Limb (tissue), 2 donors: ENCODE measurements at regions not wholly inside any gene's neighbourhood (a gene's known extent, or its start where the extent isn't known, plus 50 kb on each side); places are given as distances from the start of the nearest gene placed in this dataset.

Experiments
- DNase-seq, 2 donors: peaks; one replicate each; pipeline ENCODE4 v3.0.0-alpha.2; 2016; ENCODE audit errors: extremely low spot score in 2 of 2

DNA sequence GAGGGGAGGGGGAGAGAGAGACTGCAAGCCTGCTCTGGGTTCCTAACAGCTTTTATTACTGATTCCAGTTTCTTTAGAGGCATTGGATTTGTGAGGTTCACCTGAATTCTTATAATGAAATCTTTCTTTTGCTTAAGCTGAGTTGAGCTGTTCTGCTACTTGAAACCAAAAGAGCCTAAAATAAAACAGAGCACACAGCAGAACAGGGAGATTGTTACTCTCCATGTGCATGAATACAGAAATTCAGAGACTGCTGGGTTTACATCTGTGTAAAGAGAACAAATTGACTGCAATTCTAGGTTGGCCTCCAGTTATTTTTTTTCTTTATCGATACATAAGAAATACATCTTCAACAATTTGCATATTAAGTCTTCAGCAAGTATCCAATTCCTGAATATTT is 168.8 kb upstream of the NRIP1 start:
- DNase-seq, result no peak

DNA sequence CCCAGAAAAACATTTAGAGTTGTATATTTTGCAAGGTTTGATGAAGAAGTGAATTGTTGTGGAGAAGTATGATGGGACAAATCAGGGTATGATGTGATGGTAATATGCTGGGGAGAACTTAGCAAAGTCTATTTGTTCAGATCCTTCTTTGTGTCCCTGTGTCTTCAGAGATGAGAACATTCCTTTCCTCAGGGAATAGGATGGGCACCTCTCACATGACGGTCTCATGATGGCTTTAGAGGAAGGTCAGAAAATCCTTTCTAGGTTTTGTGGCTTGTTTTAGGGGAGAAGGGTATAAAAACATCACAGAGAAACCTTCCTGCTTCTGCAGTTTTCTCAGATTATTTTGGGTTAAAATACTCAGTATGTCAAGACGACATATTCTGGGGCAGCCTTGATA is 171.3 kb upstream of the NRIP1 start:
- DNase-seq, result no peak

DNA sequence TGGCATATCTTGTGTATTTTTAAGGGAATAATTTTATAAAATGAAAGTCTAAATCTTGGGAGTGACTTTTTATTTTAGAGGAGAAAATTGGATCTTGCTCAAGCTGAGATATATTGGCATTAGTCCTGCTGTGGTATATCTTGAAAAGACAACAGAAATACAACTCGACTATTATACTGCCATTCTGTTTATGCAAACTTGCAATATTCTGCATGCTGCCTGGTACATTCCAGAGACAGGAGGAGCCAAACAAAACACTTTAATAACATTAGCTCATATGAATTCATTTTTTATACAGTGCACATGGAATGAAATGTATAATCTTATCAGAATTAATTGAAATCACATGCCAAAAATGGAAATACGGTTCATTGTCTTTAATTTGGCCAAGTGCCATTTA is 176.0 kb upstream of the NRIP1 start:
- DNase-seq, result no peak

DNA sequence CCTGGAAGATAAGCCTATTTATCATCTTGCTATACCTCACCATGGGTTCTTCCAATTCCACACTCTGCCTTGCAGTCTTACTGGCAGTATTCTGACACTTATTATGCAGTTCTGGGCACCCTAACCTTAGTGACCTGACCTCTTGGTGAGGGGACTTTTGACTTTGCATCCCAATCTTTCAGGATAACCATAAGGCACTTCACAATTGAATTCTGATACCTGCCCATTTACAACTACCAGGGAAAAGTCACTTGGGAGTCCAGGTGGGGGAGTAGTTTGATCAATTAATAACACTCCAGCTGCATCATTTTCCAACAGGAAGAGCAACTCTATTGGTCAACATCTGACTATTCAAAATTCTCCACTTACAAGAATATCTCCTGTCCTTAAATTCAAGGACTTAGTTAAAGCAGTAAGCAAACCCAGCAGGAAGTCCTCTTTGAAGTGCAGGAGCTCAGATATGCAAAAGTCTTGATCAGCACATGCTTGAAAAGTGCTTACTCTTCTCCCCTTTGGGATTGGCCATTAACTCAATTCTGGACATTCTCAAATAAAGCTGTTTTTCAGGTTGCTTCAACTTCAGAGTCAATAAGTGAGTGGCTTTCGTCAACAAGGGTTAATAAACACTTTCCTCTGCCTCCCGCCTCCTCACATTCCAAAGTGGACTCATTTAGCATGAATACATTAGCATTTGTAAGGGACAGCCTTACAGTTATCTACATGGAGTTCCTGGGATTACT is 177.4 kb upstream of the NRIP1 start:
- DNase-seq, result no peak

DNA sequence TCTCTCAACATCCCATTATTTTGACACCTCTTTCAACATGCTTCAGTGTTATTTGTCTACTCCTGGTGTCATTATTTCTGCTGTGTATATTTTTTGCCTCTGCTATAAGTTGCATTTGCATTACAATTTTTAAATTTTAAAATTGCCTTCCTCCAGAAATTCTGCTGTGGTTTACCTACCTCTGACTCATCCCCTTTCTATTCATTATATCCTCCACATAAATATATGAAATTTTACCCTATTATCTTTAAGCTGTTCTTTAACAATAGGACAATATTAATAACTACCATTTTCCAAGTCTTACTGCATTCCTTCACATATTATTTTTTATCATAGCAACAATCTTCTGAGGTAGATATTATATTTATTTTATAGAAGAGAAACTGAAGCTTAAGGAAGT is 178.1 kb upstream of the NRIP1 start:
- no peak for DNase-seq

DNA sequence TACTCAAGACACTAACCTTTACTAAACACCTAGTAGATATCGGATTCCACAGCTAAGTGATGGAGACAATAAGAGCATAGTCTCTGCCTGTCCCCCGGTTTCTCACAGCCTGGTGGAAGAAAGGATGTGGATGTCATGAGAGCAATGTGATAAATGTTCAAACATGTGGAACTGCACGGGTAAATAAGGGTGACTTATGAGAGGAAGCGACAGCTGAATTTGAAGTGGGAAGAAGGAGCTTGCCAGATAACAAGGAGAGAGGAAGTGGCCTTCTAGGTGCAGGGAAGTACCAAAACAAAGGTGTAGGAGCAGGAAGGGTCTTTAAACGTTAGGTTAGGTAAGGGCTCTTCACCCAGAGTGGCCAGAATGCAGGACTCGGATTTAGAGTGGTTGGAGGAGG is 178.6 kb upstream of the NRIP1 start:
- DNase-seq, result no peak

DNA sequence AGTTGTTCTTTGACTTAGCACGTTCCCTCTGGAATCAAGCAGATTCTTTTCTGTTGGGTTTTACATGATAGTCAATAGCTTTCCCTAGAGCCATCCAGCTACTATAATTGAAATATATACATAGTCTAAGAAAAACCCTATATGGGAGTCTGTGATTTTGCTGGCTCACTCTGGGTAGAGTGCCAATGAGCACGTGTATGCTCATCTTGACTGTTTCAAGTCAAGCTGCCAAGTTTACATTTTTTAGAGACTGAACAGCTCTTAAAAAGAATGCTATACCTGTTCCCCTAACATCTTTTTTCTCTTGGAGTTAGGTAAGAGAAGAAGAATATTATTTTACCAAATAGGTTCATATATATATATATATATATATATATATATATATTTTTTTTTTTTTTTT is 182.8 kb upstream of the NRIP1 start:
- no peak for DNase-seq

DNA sequence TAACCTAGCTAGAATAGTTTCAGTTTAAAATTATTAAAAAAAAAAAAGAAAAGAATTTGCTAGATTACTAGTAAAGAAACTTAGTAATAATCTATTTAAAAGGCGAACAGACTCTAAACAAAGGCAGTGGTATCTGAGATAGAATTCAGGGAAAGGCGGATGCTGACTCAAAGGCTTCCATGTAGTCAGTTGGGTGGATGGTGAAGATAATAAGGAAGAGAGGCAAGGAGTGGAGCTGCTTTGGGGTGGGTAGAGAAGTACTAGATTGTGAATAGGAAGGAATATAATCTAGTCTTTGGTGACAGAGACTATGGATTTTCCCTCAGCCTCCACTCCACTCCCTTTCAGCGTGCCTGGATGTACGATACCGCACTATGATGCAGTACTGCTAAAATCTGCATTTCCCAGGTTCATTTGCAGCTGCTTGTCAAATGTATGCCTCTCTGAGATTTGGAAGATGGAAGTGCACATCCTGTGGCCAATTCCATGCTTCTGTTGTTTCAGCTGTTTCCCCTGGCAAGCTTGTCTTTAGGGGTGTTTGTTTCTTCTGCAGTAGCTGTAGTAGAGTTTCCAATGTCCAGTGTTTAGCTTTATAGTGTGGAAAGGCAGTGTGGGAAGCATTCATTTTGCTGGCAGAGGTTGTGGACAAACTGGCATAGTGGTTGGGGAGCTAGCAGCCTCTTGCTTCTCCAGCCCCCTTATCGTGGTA is 184.6 kb upstream of the NRIP1 start:
- DNase-seq, result peak in 1 of 2 donors; percentile 29

DNA sequence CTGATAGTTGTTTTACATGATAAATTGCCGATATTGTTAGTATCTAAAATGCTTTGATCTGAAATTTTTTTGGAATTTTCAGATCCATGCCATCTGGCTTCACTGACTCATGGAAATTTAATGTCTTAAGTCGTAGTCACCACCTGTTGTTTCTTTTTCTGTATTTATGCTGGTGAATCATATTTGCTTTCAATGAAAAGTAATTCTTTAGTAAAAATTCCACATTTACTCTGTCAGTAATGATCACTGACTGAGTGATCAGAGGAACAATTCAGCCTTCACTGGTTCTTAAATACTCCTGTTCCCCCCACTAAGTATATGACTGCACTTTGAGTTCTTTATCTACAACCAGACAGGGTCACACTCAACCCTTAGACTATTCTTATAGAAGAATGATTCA is 185.6 kb upstream of the NRIP1 start:
- no peak for DNase-seq

DNA sequence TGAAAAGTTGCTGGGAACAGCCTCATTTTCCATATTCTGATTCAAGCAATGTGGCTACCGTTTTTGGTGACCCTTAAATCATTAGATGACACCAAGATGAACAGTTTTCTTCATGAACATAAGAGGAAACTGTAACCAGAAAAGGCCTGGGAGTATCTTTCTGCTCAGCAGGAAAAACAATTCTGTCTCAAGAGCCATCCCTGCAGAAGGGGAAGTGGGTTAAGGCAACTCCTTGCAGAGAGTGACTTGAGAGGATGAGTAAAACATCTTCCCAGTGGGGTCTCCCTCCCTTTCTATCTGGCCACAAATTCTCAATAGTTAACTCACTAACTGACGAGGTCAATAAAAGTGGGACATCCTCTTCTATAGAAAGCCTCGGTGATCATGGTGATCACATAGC is 187.6 kb upstream of the NRIP1 start:
- no peak for DNase-seq

DNA sequence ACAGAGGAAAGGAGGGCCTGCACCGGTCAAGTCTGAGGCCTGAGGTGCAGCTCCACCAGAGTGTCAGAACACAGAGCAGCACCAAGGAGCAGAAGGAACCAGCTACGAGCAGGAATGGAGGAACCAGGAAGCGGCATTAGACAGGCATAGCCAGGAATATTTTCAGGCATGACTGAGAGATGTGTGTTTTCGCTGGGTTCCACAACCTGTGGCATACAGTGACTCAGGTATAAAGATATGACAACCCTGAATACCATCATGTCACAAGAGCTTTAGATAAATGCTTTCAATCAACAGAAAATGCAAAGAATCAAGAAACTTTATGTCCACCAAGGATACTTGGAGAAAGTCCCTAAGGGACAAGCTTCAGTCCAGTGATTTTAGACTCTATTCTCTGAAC is 189.3 kb upstream of the NRIP1 start:
- DNase-seq, result no peak

DNA sequence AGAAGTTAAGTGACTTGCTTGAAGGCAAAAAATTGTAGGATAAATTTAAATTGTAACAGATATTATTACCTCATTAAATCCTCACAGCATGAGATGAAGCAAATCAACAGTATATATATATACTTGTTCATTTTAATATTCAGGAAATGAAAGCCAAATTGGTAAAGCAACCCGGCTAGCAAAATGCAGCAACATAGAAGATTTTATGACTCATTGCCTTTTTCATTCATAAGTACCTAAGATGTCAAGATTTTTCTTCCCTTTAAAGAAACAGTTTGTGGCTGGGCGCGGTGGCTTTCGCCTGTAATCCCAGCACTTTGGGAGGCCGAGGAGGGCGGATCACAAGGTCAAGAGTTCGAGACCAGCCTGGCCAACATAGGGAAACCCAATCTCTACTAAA is 190.5 kb upstream of the NRIP1 start:
- DNase-seq, result no peak

DNA sequence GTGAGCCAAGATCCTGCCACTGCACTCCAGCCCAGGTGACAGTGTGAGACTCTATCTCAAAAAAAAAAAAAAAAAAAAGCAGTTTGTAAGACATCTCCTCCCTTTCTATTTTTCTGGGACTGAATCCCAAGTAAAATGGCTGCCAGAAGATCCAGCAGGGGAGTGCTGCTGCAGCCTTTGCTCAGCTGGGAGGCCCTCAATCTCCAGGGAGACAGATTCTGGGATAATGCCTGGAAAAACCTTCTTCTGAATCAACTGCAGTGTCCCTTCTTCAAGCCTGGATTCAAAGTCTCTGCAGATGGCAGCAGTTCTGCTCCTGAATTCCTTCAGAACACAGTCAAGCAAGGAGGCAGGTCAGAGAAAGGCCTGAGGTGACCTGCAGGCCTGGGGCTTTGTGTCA is 191.0 kb upstream of the NRIP1 start:
- no peak for DNase-seq

DNA sequence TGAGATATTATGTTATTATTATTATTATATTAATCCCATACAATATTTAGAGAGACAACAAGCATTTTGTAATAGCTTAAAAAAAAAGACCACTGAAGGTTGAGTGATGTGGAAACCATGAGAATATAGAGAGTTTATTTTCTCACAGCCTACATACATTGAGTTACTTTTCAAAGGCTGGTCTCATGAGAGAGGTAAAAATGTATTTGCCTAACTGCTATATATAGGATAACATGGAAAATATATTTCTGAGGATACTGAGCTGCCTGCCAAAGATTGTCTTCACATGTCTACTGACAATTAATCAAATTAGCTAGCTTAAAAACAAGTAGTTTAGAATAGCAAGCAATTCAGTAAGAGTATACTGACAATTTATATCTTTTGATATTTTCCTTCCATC is 192.2 kb upstream of the NRIP1 start:
- DNase-seq, result peak in 1 of 2 donors; percentile 18

DNA sequence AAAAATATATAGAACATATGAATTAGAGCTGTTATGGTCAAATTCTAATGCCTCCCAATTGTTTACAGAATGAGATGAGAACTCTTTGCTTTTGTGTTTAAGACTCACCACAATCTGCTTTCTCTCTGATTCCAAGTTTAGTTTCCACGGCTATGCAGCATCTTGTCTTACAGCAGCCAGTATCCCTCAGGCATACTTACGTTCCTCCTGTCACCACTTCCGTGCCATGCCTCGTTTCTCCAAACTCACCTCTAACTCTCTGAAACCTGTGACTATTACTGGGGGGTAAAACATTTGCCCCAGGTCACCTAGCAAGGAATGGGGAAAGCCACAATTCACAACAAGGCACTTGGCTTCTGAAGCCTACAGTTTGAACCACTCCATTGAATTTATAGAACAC is 192.8 kb upstream of the NRIP1 start:
- no peak for DNase-seq

DNA sequence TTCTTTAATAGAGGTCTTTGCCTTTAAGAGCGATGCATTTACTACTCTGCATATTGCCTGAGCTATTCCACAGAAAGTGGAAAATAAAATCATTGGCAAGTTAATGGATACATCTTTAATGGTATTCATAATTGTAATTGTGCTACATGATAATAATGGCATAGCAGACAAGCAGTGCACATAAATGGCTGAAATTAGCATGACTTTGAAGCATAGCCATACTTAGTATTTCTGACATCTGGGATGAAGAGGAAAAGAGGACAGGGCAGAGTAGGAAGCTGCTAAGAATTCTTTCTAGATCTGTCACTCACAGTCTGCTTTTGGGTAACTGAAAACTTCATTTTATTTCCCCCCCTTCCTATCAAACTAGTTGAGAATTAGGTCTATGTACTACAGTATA is 195.0 kb upstream of the NRIP1 start:
- DNase-seq, result no peak

DNA sequence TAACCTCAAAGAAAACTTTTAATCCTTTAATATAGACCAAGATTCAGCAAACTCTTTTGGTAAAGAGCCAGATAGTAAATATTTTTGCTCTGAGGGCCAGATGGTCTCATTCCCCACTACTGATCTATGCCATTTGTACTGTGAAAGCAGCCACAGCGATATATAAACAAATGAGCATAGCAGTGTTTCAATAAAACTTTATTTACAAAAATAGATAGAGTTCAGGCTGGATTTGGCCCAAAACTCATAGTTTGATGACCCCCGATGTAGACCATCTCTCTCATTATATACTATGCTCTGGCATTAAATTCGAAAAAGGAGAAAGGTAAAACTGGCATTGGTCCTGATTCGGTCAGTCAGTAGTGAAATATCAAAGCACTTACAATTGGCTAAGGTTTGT is 195.8 kb upstream of the NRIP1 start:
- no peak for DNase-seq

DNA sequence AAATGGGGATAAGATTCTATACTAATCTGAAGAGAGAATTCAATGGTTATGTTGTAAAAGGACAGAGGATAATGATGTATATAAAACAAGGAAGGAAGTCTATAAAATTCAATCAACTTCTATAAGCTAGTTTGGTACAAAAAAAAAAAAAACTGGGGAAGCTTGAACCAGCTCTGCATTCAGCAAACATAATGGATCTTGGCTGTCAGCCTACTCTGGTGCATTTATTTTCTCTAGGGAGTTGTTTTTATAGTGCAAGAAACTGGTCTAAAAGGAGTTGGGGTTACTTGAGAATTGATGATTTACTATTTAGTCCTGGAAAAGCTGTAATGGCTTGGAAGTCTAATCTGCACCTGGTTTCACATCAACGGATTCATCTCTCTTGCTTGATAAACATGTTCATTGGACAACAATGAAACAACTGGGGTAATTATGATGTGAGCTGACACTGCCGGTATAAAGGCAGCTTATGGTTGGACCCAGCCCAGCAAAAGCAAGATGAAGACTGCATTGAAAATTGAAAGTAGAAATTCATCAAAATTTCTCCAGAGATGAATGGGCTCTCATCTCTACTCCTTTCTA is 199.4 kb upstream of the NRIP1 start:
- DNase-seq, result no peak

DNA sequence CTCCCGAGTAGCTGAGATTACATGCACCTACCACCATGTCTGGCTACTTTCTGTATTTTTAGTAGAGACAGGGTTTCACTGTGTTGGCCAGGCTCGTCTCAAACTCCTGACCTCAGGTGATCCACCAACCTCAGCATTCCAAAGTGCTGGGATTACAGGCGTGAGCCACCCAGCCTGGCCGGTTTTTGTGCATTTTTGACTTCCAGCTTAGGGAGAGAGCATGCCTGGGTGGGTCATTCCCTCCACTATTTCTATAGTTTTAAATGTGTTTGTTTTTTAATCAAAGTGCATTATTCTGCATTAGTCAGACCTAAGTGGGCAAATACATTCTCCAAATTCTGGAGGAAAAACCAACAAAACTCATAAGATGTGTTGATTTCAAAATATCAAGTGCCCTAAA is 207.4 kb upstream of the NRIP1 start:
- DNase-seq, result no peak

DNA sequence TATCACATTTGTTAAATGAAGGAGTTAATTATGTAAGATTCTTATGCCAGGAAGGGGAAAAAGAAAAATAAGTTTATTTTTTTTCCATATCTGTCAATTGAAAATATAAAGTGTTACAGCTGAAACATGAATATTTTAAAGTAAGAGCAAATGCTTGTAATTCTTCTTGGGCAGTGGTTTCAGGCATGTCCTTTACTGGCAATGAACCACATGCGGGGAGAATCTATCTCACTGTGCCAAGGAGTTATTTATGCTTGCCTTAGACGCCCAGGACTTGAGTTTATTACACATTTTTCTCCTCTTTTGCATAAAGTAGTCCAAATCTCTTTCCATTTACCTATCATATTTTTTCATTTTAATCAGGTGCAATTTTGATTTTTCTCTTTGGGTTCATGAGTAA is 207.8 kb upstream of the NRIP1 start:
- DNase-seq, result no peak

DNA sequence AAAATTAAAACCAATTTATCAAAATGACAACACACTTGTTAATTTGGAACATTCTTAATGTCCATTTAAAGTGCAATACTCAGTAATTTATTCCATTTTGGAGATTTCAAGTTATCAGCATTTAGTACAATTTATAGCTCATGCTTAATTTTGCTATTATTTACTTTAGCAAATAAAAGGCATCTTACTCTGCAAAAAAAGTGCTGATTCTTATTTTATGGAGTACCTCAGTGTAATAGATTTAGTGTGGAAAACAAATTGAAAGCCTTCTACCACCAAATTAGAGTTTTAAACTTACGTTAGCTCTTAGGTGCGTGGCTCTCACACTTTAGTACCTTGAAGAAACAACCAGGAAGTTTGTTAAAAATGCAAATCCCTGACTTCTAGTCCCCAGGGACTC is 208.4 kb upstream of the NRIP1 start:
- no peak for DNase-seq

DNA sequence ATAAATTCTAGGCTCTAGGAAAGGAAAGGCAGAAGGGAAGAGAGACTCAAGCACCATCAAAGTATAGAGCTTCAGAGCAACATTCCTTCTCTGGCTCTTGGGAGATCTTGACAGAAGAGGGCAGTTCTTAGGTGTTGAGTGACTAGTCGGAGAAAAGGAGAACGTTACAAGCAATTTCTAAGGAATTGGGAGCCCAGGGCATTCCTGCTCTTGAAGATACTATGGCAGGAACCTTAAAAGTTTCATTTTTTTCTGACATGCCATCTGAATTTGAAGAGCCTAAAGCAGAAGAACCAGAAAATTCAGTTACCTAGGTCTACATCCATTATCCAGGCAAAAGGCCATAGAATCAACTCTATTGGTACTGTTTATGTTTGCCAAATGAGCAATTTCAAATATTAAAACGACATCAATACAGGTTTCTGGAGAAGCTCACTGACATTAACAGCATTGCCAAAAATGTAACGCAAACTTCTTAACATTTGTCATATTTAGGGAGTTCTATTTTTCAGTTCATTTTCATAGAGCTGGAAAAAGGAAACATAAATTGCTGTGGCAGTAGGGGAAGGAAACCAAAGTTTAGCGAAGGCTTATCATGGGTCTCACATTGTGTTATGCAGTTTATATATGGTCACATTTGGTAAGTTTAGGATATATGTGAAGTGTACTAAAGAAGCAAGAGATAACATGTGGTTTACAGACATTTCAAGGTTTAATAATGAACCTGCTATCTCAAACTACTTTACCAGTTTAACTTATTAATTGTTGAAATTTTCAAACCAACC is 210.1 kb upstream of the NRIP1 start:
- DNase-seq, result no peak
